ENCODE measurements at regions not wholly inside any gene's neighbourhood (a gene's known extent, or its start where the extent isn't known, plus 50 kb on each side); places are given as distances from the start of the nearest gene placed in this dataset.

- no peak for TF ChIP-seq SMAD3 (CRISPR knock-in tag; IDR thresholded peaks at IDR 0.05; ENCODE audit: borderline replicate concordance)
- no peak for TF ChIP-seq CTCF (IDR thresholded peaks at IDR 0.05)
- no peak for TF ChIP-seq SP1 (CRISPR knock-in tag; conservative IDR thresholded peaks at IDR 0.05)
- no peak for TF ChIP-seq AFF4 (CRISPR knock-in tag; IDR thresholded peaks at IDR 0.05; ENCODE audit: borderline replicate concordance)
- no peak for TF ChIP-seq HMGXB4 (CRISPR knock-in tag; IDR thresholded peaks at IDR 0.05)
- TF ChIP-seq PRRX2 (CRISPR knock-in tag; IDR thresholded peaks at IDR 0.05): no peak
- TF ChIP-seq ZBTB43 (CRISPR knock-in tag; IDR thresholded peaks at IDR 0.05): no peak
- TF ChIP-seq TCF7 (CRISPR knock-in tag; IDR thresholded peaks at IDR 0.05; ENCODE audit: low read depth): no peak
- no peak for TF ChIP-seq NFE2L1 (CRISPR knock-in tag; IDR thresholded peaks at IDR 0.05)
- TF ChIP-seq NR1H2 (CRISPR knock-in tag; IDR thresholded peaks at IDR 0.05): no peak
- TF ChIP-seq FOXP4 (CRISPR knock-in tag; IDR thresholded peaks at IDR 0.05): no peak
Observed at GRCh38 chr19:31112158-31112557, 237.1 kb downstream of the TSHZ3 start.
